ENCODE measurements at regions not wholly inside any gene's neighbourhood (a gene's known extent, or its start where the extent isn't known, plus 50 kb on each side); places are given as distances from the start of the nearest gene placed in this dataset.

- no peak overlapping the region for H3K4me3 Mint-ChIP-seq
- H3K27me3 Mint-ChIP-seq (ENCODE audit: low read depth): no peaks in the 10 kb centered on the region
- no peak for TF ChIP-seq CTCF (conservative IDR thresholded peaks at IDR 0.05)
- no peak overlapping the region for H3K27ac Mint-ChIP-seq (ENCODE audit: unreplicated experiment)
- DNase-seq (ENCODE audit: low read depth, low spot score): no peak
- no peaks in the 10 kb centered on the region for H3K36me3 Mint-ChIP-seq (ENCODE audit: low read depth)
- no peaks in the 10 kb centered on the region for H3K9me3 Mint-ChIP-seq
- no peaks in the 10 kb centered on the region for H3K4me1 Mint-ChIP-seq
These were observed 70.1 kb downstream of the OSR1 start for GRCh38 chr2:19288291-19288690.

- no peaks in the 10 kb centered on the region for H3K36me3 Mint-ChIP-seq (ENCODE audit: low read depth)
- no peak for DNase-seq (ENCODE audit: low read depth, low spot score)
- no peak overlapping the region for H3K4me3 Mint-ChIP-seq
- no peak overlapping the region for H3K27ac Mint-ChIP-seq (ENCODE audit: unreplicated experiment)
- H3K4me1 Mint-ChIP-seq: no peaks in the 10 kb centered on the region
- H3K9me3 Mint-ChIP-seq: no peaks in the 10 kb centered on the region
- no peak for TF ChIP-seq CTCF (conservative IDR thresholded peaks at IDR 0.05)
- H3K27me3 Mint-ChIP-seq (ENCODE audit: low read depth): no peaks in the 10 kb centered on the region
These were observed 71.1 kb downstream of the OSR1 start for GRCh38 chr2:19287324-19287723.

GRCh38 chr2:19282305-19282704, 76.1 kb downstream of the OSR1 start:
- no peaks in the 10 kb centered on the region for H3K36me3 Mint-ChIP-seq (ENCODE audit: low read depth)
- DNase-seq (ENCODE audit: low read depth, low spot score): no peak
- H3K27me3 Mint-ChIP-seq (ENCODE audit: low read depth): peaks cover 3% of the 10 kb centered on the region
- no peak for TF ChIP-seq CTCF (conservative IDR thresholded peaks at IDR 0.05)
- H3K27ac Mint-ChIP-seq (ENCODE audit: unreplicated experiment): no peak overlapping the region
- H3K9me3 Mint-ChIP-seq: peaks cover 6% of the 10 kb centered on the region
- no peaks in the 10 kb centered on the region for H3K4me1 Mint-ChIP-seq
- no peak overlapping the region for H3K4me3 Mint-ChIP-seq

- peaks cover 3% of the 10 kb centered on the region for H3K27me3 Mint-ChIP-seq (ENCODE audit: low read depth)
These were observed 84.0 kb downstream of the OSR1 start for GRCh38 chr2:19274439-19274838.

GRCh38 chr2:19272941-19273470, 85.4 kb downstream of the OSR1 start:
- no peak for DNase-seq (ENCODE audit: low read depth, low spot score)
- no peaks in the 10 kb centered on the region for H3K9me3 Mint-ChIP-seq
- H3K36me3 Mint-ChIP-seq (ENCODE audit: low read depth): no peaks in the 10 kb centered on the region
- no peak overlapping the region for H3K27ac Mint-ChIP-seq (ENCODE audit: unreplicated experiment)
- peaks cover 3% of the 10 kb centered on the region for H3K27me3 Mint-ChIP-seq (ENCODE audit: low read depth)
- no peaks in the 10 kb centered on the region for H3K4me1 Mint-ChIP-seq
- no peak overlapping the region for H3K4me3 Mint-ChIP-seq
- TF ChIP-seq CTCF (conservative IDR thresholded peaks at IDR 0.05): no peak

More at GRCh38 chr2:19274439-19274838, 84.0 kb downstream of the OSR1 start:
- no peak overlapping the region for H3K27ac Mint-ChIP-seq (ENCODE audit: unreplicated experiment)
- H3K4me3 Mint-ChIP-seq: no peak overlapping the region
- no peaks in the 10 kb centered on the region for H3K36me3 Mint-ChIP-seq (ENCODE audit: low read depth)
- TF ChIP-seq CTCF (conservative IDR thresholded peaks at IDR 0.05): no peak
- H3K4me1 Mint-ChIP-seq: no peaks in the 10 kb centered on the region
- DNase-seq (ENCODE audit: low read depth, low spot score): no peak
- peaks cover 4% of the 10 kb centered on the region for H3K9me3 Mint-ChIP-seq

- no peak for TF ChIP-seq CTCF (conservative IDR thresholded peaks at IDR 0.05)
- Mint-ChIP-seq H3K27ac (ENCODE audit: unreplicated experiment) (no peak overlapping the region), H3K4me3 (no peak overlapping the region), H3K27me3 (ENCODE audit: low read depth) (no peaks in the 10 kb centered on the region), H3K4me1 (no peaks in the 10 kb centered on the region), H3K9me3 (no peaks in the 10 kb centered on the region), H3K36me3 (ENCODE audit: low read depth) (no peaks in the 10 kb centered on the region)
- DNase-seq (ENCODE audit: low read depth, low spot score): no peak
These were observed 86.4 kb downstream of the OSR1 start for GRCh38 chr2:19272039-19272438.

Measured in neural crest cell (in vitro differentiated cells).